IPS-18a (cell line): ENCODE measurements at regions not wholly inside any gene's neighbourhood (a gene's known extent, or its start where the extent isn't known, plus 50 kb on each side); places are given as distances from the start of the nearest gene placed in this dataset.
"Not testable (repeated sequence)": the region's sequence is repeated elsewhere in the genome, so short reads cannot be mapped to it uniquely, and the experiment has no call there.

Experiments used
- H3K27ac ChIP-seq: one replicate; pipeline ENCODE4 v1.5.1; 2013; ENCODE audit warnings: low read length
- H3K27me3 ChIP-seq: one replicate; pipeline ENCODE4 v1.6.1; 2013; ENCODE audit warnings: mild to moderate bottlenecking, low read length; ENCODE audit not compliant: control insufficient read depth, insufficient read depth
- H3K36me3 ChIP-seq: one replicate; pipeline ENCODE4 v1.6.1; 2013; ENCODE audit warnings: low read depth, low read length; ENCODE audit not compliant: control insufficient read depth
- H3K4me1 ChIP-seq: one replicate; pipeline ENCODE4 v1.6.1; 2013; ENCODE audit warnings: low read depth, low read length; ENCODE audit not compliant: control insufficient read depth
- H3K4me3 ChIP-seq: one replicate; pipeline ENCODE4 v1.5.1; 2013; ENCODE audit warnings: low read length
- H3K9ac ChIP-seq: one replicate; pipeline ENCODE4 v1.6.1; 2013; ENCODE audit warnings: mild to moderate bottlenecking, low read length, moderate library complexity
- H3K9me3 ChIP-seq: one replicate; pipeline ENCODE4 v1.6.1; 2013; ENCODE audit warnings: low read depth, low read length; ENCODE audit not compliant: control insufficient read depth

- not testable (repeated sequence) for H3K4me1 ChIP-seq, H3K36me3 ChIP-seq, H3K27me3 ChIP-seq, H3K4me3 ChIP-seq, H3K27ac ChIP-seq, H3K9me3 ChIP-seq, H3K9ac ChIP-seq
Measured at GRCh38 chr7:65549589-65550443, 176.2 kb downstream of the ZNF92 start.

- not testable (repeated sequence) for H3K4me1 ChIP-seq, H3K27me3 ChIP-seq, H3K9me3 ChIP-seq, H3K9ac ChIP-seq, H3K4me3 ChIP-seq, H3K36me3 ChIP-seq, H3K27ac ChIP-seq
Measured at GRCh38 chr7:65550444-65550809, 176.8 kb downstream of the ZNF92 start.

DNA sequence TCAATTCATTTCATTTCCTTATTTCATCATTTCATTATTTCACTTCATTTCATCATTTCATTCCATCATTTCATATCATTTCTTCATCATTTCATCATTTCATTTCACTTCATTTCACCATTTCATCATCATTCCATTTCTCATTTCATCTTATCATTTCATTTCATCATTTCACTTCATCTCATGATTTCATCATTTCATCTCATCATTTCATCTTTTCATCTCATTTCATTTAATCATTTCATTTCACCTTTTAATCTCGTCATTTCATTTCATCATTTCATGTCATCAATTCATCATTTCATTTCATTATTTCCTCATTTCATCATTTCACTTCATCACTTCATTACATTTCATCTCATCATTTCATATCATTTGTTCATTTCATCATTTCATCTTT lies 177.4 kb downstream of the ZNF92 start:
- not testable (repeated sequence) for H3K4me3 ChIP-seq, H3K27ac ChIP-seq, H3K4me1 ChIP-seq

DNA sequence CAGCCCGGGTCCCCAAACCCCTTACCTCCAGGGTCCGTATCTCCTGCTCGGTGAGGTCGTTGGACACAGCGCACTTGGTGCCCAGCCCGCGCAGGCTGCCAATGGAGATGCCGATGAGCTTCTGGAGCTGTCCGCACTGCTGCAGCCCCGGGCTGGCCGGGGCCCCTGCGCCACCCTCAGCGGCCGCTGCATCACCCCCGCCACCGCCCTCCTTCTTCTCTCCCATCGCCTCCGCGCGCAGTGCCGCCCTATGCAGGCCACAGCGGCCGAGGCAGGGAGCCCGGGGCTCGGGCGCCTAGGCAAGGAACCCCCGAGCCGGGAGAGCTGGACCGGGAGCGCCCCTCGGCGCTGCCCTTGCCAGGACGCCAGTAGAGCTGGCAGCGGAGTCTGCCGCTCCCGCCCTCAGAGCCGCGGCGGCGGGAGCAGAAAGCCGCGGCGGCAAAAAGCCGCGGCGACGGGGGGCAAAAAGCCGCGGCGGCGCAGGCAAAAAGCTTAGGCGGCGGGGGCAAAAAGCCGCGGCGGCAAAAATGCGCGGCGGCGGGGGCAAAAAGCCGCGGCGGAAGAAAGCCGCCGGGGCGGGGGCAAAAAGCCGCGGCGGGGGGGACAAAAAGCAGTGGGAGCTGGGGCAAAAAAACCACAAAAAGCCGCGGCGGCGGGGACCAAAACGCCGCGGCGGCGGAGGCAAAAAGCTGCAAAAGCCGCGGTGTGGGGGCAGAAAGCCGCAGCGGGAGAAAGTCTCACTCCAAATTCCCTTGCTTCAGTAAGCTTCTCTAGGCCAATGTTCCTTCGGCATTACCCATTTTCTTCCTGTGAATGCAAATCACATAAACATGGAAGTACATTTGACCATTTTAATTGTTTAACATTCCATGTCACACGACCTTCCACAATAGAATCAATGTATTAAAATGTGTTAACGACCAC lies 181.2 kb downstream of the ZNF92 start:
- not testable (repeated sequence) for H3K36me3 ChIP-seq, H3K4me3 ChIP-seq, H3K27ac ChIP-seq, H3K4me1 ChIP-seq, H3K9ac ChIP-seq, H3K27me3 ChIP-seq, H3K9me3 ChIP-seq

More for the DNA sequence above, 177.4 kb downstream of the ZNF92 start:
- H3K27me3 ChIP-seq, H3K9ac ChIP-seq, H3K9me3 ChIP-seq, H3K36me3 ChIP-seq: not testable (repeated sequence)

GRCh38 chr7:65558584-65558983 lies 184.9 kb downstream of the ZNF92 start:
- not testable (repeated sequence) for H3K4me3 ChIP-seq, H3K36me3 ChIP-seq, H3K4me1 ChIP-seq, H3K9ac ChIP-seq, H3K27me3 ChIP-seq, H3K27ac ChIP-seq, H3K9me3 ChIP-seq

DNA sequence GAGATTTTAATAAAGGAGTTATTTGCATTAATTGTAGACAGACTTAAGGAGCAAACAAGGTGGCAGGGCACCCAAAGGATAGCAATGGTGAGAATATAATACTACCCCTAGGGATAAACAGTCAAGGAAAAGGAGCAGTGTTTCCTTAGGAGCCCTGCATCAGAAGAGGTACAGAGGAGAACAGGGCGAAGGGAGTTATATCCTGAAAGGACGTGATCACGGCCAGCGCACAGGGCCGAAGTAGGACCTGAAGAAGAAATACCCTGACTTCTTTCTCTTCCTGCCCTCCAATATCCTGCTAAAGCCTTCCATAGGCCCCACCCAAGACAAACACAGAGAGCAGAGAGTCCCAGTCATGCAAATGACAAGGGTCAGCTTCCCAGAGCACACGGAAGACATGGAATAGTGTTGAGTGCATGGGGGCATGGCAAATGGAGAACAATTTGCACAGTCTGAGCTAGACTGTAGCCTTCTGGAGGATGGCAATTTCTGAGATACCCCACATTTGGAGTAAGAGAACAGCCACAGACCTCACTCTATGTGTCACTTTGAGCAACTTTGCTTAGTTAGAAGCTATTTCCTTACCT lies 188.2 kb downstream of the ZNF92 start:
- not testable (repeated sequence) for H3K4me1 ChIP-seq, H3K36me3 ChIP-seq, H3K27ac ChIP-seq, H3K4me3 ChIP-seq, H3K9ac ChIP-seq, H3K9me3 ChIP-seq, H3K27me3 ChIP-seq

DNA sequence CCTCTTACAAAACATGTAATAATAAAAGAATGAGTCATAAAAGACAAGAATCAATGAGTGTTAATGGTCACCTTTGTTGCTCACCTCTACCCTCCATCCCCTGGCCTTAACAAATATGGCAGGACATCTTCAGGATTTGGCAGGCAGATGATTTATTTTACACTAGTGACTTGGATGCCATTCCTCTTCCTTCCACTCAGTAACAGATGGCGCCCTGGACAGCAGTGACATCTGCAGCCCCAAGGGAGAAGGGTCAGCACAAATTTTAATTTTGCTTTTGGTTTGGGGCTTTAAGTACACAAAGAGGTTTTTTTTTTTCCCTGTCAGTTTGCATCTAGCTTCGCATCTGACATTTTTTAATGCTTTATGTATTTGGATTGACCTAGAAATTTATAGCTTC lies 188.9 kb downstream of the ZNF92 start:
- H3K36me3 ChIP-seq, H3K9me3 ChIP-seq, H3K4me3 ChIP-seq, H3K9ac ChIP-seq, H3K27me3 ChIP-seq, H3K27ac ChIP-seq, H3K4me1 ChIP-seq: not testable (repeated sequence)

- not testable (repeated sequence) for H3K4me3 ChIP-seq, H3K9ac ChIP-seq, H3K27me3 ChIP-seq, H3K36me3 ChIP-seq, H3K4me1 ChIP-seq, H3K27ac ChIP-seq, H3K9me3 ChIP-seq
Measured at GRCh38 chr7:65563333-65563732, 189.7 kb downstream of the ZNF92 start.

- H3K9me3 ChIP-seq, H3K27ac ChIP-seq, H3K4me1 ChIP-seq, H3K9ac ChIP-seq, H3K27me3 ChIP-seq, H3K4me3 ChIP-seq, H3K36me3 ChIP-seq: not testable (repeated sequence)
Measured at GRCh38 chr7:65568226-65568625, 194.6 kb downstream of the ZNF92 start.

DNA sequence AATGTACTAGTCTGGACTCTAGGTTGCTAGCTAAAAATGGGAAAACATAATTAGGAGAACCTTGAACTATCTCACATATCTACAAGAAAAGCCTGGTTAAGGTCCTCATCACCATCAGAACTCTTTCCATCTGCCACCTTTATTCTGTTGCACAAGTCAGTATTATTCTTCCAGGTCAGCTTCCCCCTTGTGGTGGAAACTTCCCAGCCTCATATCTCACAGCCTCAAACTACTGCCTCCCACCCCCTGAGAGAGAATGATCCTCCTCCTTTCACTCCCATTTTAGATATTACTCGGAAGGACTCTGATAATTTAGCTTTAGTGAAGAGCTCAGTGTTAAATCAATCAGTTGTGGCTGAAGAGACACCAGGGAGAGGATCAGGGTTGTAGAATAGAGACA lies 197.3 kb downstream of the ZNF92 start:
- H3K9me3 ChIP-seq, H3K27me3 ChIP-seq, H3K27ac ChIP-seq, H3K36me3 ChIP-seq, H3K9ac ChIP-seq, H3K4me1 ChIP-seq, H3K4me3 ChIP-seq: not testable (repeated sequence)

- not testable (repeated sequence) for H3K4me3 ChIP-seq, H3K4me1 ChIP-seq, H3K9me3 ChIP-seq, H3K27ac ChIP-seq, H3K9ac ChIP-seq, H3K36me3 ChIP-seq, H3K27me3 ChIP-seq
Measured at GRCh38 chr7:65572581-65572980, 198.9 kb downstream of the ZNF92 start.
